H9 (cell line): ENCODE measurements at regions not wholly inside any gene's neighbourhood (a gene's known extent, or its start where the extent isn't known, plus 50 kb on each side); places are given as distances from the start of the nearest gene placed in this dataset.

Source experiments
- DNase-seq: peaks from one replicate; pipeline ENCODE4 v3.0.0-alpha.2; 2017
- H2AFZ ChIP-seq: one replicate; pipeline ENCODE4 v1.6.1; 2013; ENCODE audit warnings: mild to moderate bottlenecking, low read length, control low read depth, moderate library complexity
- H2AK5ac ChIP-seq: 2 replicates; pipeline ENCODE4 v1.6.1; 2013; ENCODE audit warnings: low read length, control low read depth, mixed read lengths; ENCODE audit not compliant: insufficient read length
- H2BK120ac ChIP-seq: one replicate; pipeline ENCODE4 v1.6.1; 2013; ENCODE audit warnings: low read depth, mild to moderate bottlenecking, low read length, control low read depth, inconsistent platforms; ENCODE audit not compliant: poor library complexity, severe bottlenecking
- H2BK12ac ChIP-seq: 2 replicates; pipeline ENCODE4 v1.6.1; 2013; ENCODE audit warnings: low read length, control low read depth, mixed read lengths, low read depth; ENCODE audit not compliant: insufficient read length
- H2BK15ac ChIP-seq: 2 replicates; pipeline ENCODE4 v1.6.1; 2013; ENCODE audit warnings: low read depth, low read length, control low read depth
- H2BK20ac ChIP-seq: one replicate; pipeline ENCODE4 v1.6.1; 2013; ENCODE audit warnings: low read depth, mild to moderate bottlenecking, low read length, control low read depth, inconsistent platforms; ENCODE audit not compliant: poor library complexity, severe bottlenecking
- H2BK5ac ChIP-seq: 2 replicates; pipeline ENCODE4 v1.6.1; 2013; ENCODE audit warnings: low read length, control low read depth, mixed read lengths; ENCODE audit not compliant: insufficient read length
- H3K14ac ChIP-seq: 2 replicates; pipeline ENCODE4 v1.6.1; 2013; ENCODE audit warnings: low read length, control low read depth; ENCODE audit not compliant: insufficient read depth
- H3K18ac ChIP-seq: 2 replicates; pipeline ENCODE4 v1.6.1; 2013; ENCODE audit warnings: low read depth, mild to moderate bottlenecking, mixed read lengths, low read length, control low read depth; ENCODE audit not compliant: insufficient read length
- H3K23ac ChIP-seq: 2 replicates; pipeline ENCODE4 v1.6.1; 2013; ENCODE audit warnings: low read length, control low read depth, mixed read lengths, low read depth; ENCODE audit not compliant: insufficient read length
- H3K23me2 ChIP-seq: 2 replicates; pipeline ENCODE4 v1.6.1; 2013; ENCODE audit warnings: low read depth, mild to moderate bottlenecking, mixed read lengths, low read length, control low read depth; ENCODE audit not compliant: insufficient read length, poor library complexity, severe bottlenecking
- H3K27ac ChIP-seq: 2 replicates; pipeline ENCODE4 v1.5.1; 2013; ENCODE audit warnings: low read length, control low read depth, mixed read lengths, low read depth; ENCODE audit not compliant: insufficient read length
- H3K27me3 ChIP-seq: 2 replicates; pipeline ENCODE4 v1.6.1; 2013; ENCODE audit warnings: low read length, control low read depth, inconsistent platforms; ENCODE audit not compliant: insufficient read depth
- H3K4ac ChIP-seq: 2 replicates; pipeline ENCODE4 v1.6.1; 2013; ENCODE audit warnings: low read depth, mild to moderate bottlenecking, control low read depth, inconsistent platforms, low read length, moderate library complexity
- H3K4me1 ChIP-seq: 2 replicates; pipeline ENCODE4 v1.6.1; 2013; ENCODE audit warnings: low read length, control low read depth, inconsistent platforms; ENCODE audit not compliant: insufficient read depth
- H3K4me2 ChIP-seq: 2 replicates; pipeline ENCODE4 v1.6.1; 2013; ENCODE audit warnings: low read length, control low read depth, mixed read lengths; ENCODE audit not compliant: insufficient read length, insufficient read depth
- H3K56ac ChIP-seq: 2 replicates; pipeline ENCODE4 v1.6.1; 2013; ENCODE audit warnings: low read depth, mild to moderate bottlenecking, mixed read lengths, low read length, control low read depth; ENCODE audit not compliant: insufficient read length
- H3K79me1 ChIP-seq: 2 replicates; pipeline ENCODE4 v1.6.1; 2013; ENCODE audit warnings: low read depth, mild to moderate bottlenecking, moderate library complexity, low read length, control low read depth, inconsistent platforms; ENCODE audit not compliant: insufficient read depth, poor library complexity, severe bottlenecking
- H3K79me2 ChIP-seq: 2 replicates; pipeline ENCODE4 v1.6.1; 2013; ENCODE audit warnings: low read length, control low read depth, inconsistent platforms; ENCODE audit not compliant: insufficient read depth
- H3K9ac ChIP-seq: 2 replicates; pipeline ENCODE4 v1.6.1; 2013; ENCODE audit warnings: low read length, control low read depth, mixed read lengths; ENCODE audit not compliant: insufficient read length; ENCODE audit errors: extremely low read depth
- H3K9me3 ChIP-seq: one replicate; pipeline ENCODE4 v1.6.1; 2013; ENCODE audit warnings: low read depth, low read length, inconsistent platforms; ENCODE audit not compliant: control insufficient read depth
- H3T11ph ChIP-seq: one replicate; pipeline ENCODE4 v1.6.1; 2013; ENCODE audit warnings: mild to moderate bottlenecking, low read length, control low read depth, inconsistent platforms
- H4K20me1 ChIP-seq: one replicate; pipeline ENCODE4 v1.6.1; 2013; ENCODE audit not compliant: control insufficient read depth, insufficient read length, insufficient read depth
- H4K5ac ChIP-seq: 2 replicates; pipeline ENCODE4 v1.6.1; 2013; ENCODE audit warnings: low read depth, mild to moderate bottlenecking, mixed read lengths, low read length, control low read depth; ENCODE audit not compliant: insufficient read length
- H4K8ac ChIP-seq: replicated peaks from 2 replicates; pipeline ENCODE4 v1.6.1; 2013; ENCODE audit warnings: low read length, control low read depth, mixed read lengths, low read depth; ENCODE audit not compliant: insufficient read length
- H4K91ac ChIP-seq: 2 replicates; pipeline ENCODE4 v1.6.1; 2013; ENCODE audit warnings: low read depth, mild to moderate bottlenecking, moderate library complexity, mixed read lengths, low read length, control low read depth; ENCODE audit not compliant: insufficient read length
- H3K27ac Mint-ChIP-seq, 3 experiments: 2 replicates in 2 of 3; 3 replicates in 1 of 3; pipeline ENCODE4 v1.8.0; 2020 to 2021; ENCODE audit warnings: mixed read lengths in 3 of 3, mild to moderate bottlenecking in 1 of 3, moderate library complexity in 1 of 3
- H3K27me3 Mint-ChIP-seq: 2 replicates; pipeline ENCODE4 v1.8.0; 2021; ENCODE audit warnings: low read depth, mild to moderate bottlenecking, moderate library complexity, mixed read lengths
- H3K36me3 Mint-ChIP-seq, 3 experiments: 2 replicates in 2 of 3; 3 replicates in 1 of 3; pipeline ENCODE4 v1.8.0; 2020 to 2021; ENCODE audit warnings: low read depth in 3 of 3, mixed read lengths in 3 of 3; ENCODE audit not compliant: insufficient read depth in 1 of 3
- H3K4me1 Mint-ChIP-seq, 2 experiments: 2 replicates each; pipeline ENCODE4 v1.8.0; 2020; ENCODE audit warnings: mixed read lengths in 2 of 2
- H3K4me3 Mint-ChIP-seq, 2 experiments: 2 replicates in 1 of 2; 3 replicates in 1 of 2; pipeline ENCODE4 v1.8.0; 2020 to 2021; ENCODE audit warnings: mild to moderate bottlenecking in 2 of 2, mixed read lengths in 2 of 2, moderate library complexity in 1 of 2
- H3K9me3 Mint-ChIP-seq, 2 experiments: 2 replicates in 1 of 2; 3 replicates in 1 of 2; pipeline ENCODE4 v1.8.0; 2020; ENCODE audit warnings: mild to moderate bottlenecking in 2 of 2, mixed read lengths in 2 of 2, moderate library complexity in 1 of 2
- CTCF ChIP-seq: fragments of 200-600 bp; sonication (generic); conservative IDR thresholded peaks from 3 replicates; pipeline ENCODE4 v1.8.0; 2021; ENCODE audit warnings: antibody characterized with exemption, mild to moderate bottlenecking
- WGBS: extraction: QIAGEN DNeasy Blood & Tissue Kit; methylation state at CpG from one replicate; pipeline ENCODE4 v1.1.7; 2013; ENCODE audit warnings: missing lambda C conversion rate, low lambda C conversion rate, mixed read lengths; ENCODE audit not compliant: insufficient read length; ENCODE audit errors: extremely low coverage; 5-methylcytosine and 5-hydroxymethylcytosine counted together

- DNase-seq, result no peak
- no peak overlapping the region for H2BK12ac ChIP-seq
- H3K56ac ChIP-seq, result no peak overlapping the region
- H3K9me3 ChIP-seq, result peaks cover 6% of the 10 kb centered on the region
- no peak overlapping the region for H3K23ac ChIP-seq
- no peak overlapping the region for H3K27ac Mint-ChIP-seq
- no peak overlapping the region for H4K91ac ChIP-seq
- H4K5ac ChIP-seq, result no peak overlapping the region
- H3T11ph ChIP-seq, result no peak overlapping the region
- H4K20me1 ChIP-seq, result no peaks in the 10 kb centered on the region
- no peak overlapping the region for H3K4me2 ChIP-seq
- no peak overlapping the region for H3K14ac ChIP-seq
- peaks cover 16 to 19% of the 10 kb centered on the region in 2 experiments for H3K9me3 Mint-ChIP-seq
- H2AK5ac ChIP-seq, result no peak overlapping the region
- no CpG with 5 or more reads among the region's 4 CpGs for WGBS
- no peak overlapping the region for H3K27ac ChIP-seq
- no peak overlapping the region for H4K8ac ChIP-seq
- peaks cover 9 to 23% (median 16%) of the 10 kb centered on the region in 3 experiments; a peak in 5 of 7 replicates for H3K36me3 Mint-ChIP-seq
- H3K4me1 ChIP-seq, result no peaks in the 10 kb centered on the region
- no peak overlapping the region for H2BK15ac ChIP-seq
- no peaks in the 10 kb centered on the region for H3K23me2 ChIP-seq
- H3K4ac ChIP-seq, result no peak overlapping the region
- no peak overlapping the region for H2BK120ac ChIP-seq
- H3K18ac ChIP-seq, result no peak overlapping the region
- no peak overlapping the region for H2AFZ ChIP-seq
- no peak overlapping the region for H3K4me3 Mint-ChIP-seq
- H2BK5ac ChIP-seq, result no peak overlapping the region
- H3K27me3 ChIP-seq, result no peaks in the 10 kb centered on the region
- no peaks in the 10 kb centered on the region for H3K79me1 ChIP-seq
- no peaks in the 10 kb centered on the region for H3K79me2 ChIP-seq
- H3K9ac ChIP-seq, result no peak overlapping the region
- H3K4me1 Mint-ChIP-seq, result no peaks in the 10 kb centered on the region
- H2BK20ac ChIP-seq, result no peak overlapping the region
- peaks cover 3% of the 10 kb centered on the region for H3K27me3 Mint-ChIP-seq
- no peak for TF ChIP-seq CTCF
Observed at GRCh38 chr7:22622116-22622785, 104.7 kb upstream of the IL6 start.
